ENCODE measurements at regions not wholly inside any gene's neighbourhood (a gene's known extent, or its start where the extent isn't known, plus 50 kb on each side); places are given as distances from the start of the nearest gene placed in this dataset.
"Not testable (repeated sequence)": the region's sequence is repeated elsewhere in the genome, so short reads cannot be mapped to it uniquely, and the experiment has no call there.

DNA sequence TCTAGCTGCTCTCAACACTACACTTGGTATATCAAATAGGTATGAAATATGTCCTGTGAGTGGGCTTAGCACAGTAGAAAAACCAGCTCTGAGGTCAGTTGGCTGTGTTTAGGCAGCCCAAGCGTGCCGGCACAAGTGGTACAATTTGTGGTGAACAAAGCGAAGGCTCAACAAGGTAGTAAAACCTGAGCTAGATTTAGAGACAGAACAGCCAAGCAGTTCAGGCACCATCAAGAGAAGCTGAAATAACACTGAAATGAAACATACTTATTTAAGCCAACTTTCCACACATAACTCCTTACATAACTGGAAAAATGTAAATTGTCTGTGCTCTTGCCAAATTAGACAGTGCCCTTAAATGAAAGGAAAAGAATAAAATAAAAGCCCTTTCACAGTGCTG, 596.8 kb upstream of the FBXO33 start:
- no peak for DNase-seq (ENCODE audit: low read depth)
- TF ChIP-seq, protein P1, sequence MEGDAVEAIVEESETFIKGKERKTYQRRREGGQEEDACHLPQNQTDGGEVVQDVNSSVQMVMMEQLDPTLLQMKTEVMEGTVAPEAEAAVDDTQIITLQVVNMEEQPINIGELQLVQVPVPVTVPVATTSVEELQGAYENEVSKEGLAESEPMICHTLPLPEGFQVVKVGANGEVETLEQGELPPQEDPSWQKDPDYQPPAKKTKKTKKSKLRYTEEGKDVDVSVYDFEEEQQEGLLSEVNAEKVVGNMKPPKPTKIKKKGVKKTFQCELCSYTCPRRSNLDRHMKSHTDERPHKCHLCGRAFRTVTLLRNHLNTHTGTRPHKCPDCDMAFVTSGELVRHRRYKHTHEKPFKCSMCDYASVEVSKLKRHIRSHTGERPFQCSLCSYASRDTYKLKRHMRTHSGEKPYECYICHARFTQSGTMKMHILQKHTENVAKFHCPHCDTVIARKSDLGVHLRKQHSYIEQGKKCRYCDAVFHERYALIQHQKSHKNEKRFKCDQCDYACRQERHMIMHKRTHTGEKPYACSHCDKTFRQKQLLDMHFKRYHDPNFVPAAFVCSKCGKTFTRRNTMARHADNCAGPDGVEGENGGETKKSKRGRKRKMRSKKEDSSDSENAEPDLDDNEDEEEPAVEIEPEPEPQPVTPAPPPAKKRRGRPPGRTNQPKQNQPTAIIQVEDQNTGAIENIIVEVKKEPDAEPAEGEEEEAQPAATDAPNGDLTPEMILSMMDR (conservative IDR thresholded peaks at IDR 0.05; ENCODE audit: low read depth, low read length) = no peak
- no peak overlapping the region for H3K4me3 ChIP-seq (ENCODE audit: low read depth, low read length)

DNA sequence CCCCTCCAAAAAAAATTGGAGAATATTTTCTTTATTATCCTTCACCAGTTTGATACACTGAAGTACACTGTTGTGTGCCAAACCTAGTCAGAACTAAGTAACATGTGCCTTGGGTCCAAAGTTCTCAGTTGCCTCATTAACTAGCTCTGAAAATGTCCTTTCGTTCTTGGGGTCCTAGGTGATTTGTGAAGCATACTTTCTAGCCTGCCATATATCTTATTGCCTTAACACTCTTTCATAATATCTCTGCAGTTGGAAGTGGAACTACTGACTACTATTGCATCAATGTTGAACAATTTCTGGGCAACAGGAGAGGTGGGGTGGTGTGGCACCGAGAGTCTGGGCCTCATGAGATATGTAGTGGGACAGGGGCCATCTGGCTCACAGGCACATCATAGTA, 592.9 kb upstream of the FBXO33 start:
- no peak for DNase-seq (ENCODE audit: low read depth)
- H3K4me3 ChIP-seq (ENCODE audit: low read depth, low read length) = no peak overlapping the region
- TF ChIP-seq, protein P1 (conservative IDR thresholded peaks at IDR 0.05; ENCODE audit: low read depth, low read length) = no peak

- no peak overlapping the region for H3K4me3 ChIP-seq (ENCODE audit: low read depth, low read length)
- no peak for DNase-seq (ENCODE audit: low read depth)
- TF ChIP-seq, protein P1 (conservative IDR thresholded peaks at IDR 0.05; ENCODE audit: low read depth, low read length) = no peak
Observed at GRCh38 chr14:40010961-40011360, 578.7 kb upstream of the FBXO33 start.

DNA sequence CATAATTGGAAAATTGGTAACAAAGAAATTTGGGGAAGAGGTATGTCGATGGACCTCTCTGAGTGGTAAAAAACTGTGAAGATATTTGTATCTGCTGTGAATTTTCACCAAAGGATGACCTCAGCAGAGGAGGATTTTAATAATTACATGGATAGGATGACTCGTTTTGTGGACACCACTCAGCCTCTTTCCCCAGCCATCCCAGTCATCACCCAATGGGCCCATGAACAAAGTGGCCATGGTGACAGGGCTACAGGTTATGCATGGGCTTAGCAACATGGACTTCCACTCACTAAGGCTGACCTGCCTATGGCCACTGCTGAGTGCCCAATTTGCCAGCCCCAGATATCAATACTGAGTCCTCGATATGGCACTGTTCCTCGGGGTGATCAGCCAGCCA, 577.5 kb upstream of the FBXO33 start:
- DNase-seq (ENCODE audit: low read depth) = no peak
- no peak overlapping the region for H3K4me3 ChIP-seq (ENCODE audit: low read depth, low read length)
- TF ChIP-seq, protein P1 (conservative IDR thresholded peaks at IDR 0.05; ENCODE audit: low read depth, low read length) = no peak

GRCh38 chr14:40008345-40008744, 576.1 kb upstream of the FBXO33 start:
- not testable (repeated sequence) for DNase-seq (ENCODE audit: low read depth); H3K4me3 ChIP-seq (ENCODE audit: low read depth, low read length)

- H3K4me3 ChIP-seq (ENCODE audit: low read depth, low read length) = no peak overlapping the region
- TF ChIP-seq, protein P1 (conservative IDR thresholded peaks at IDR 0.05; ENCODE audit: low read depth, low read length) = no peak
- DNase-seq (ENCODE audit: low read depth) = no peak
Observed at GRCh38 chr14:40004871-40005500, 572.8 kb upstream of the FBXO33 start.

DNA sequence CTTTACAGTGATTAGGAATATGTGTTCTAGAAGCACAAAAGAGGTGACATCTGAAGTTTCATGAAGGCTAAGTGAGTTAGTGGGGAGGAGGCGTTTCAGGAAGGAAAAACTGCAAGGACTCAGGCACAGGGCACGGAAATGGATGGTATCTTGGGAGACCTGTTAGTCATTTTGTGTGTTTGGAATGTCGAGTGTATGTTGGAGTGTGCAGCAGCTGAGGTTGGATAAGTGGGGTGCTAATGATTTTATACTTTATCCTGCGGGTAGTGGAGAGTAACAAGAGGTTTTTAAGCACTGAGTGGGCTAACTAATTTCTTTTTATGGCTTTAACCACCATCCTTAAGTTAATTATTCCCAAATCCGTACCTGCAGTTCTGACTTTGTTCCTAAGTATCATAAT, 571.5 kb upstream of the FBXO33 start:
- DNase-seq (ENCODE audit: low read depth) = no peak

More for the DNA sequence above, 571.5 kb upstream of the FBXO33 start:
- H3K4me3 ChIP-seq (ENCODE audit: low read depth, low read length) = no peak overlapping the region
- TF ChIP-seq, protein P1 (conservative IDR thresholded peaks at IDR 0.05; ENCODE audit: low read depth, low read length) = no peak
